A204.1 (cell line): ENCODE measurements at regions not wholly inside any gene's neighbourhood (a gene's known extent, or its start where the extent isn't known, plus 50 kb on each side); places are given as distances from the start of the nearest gene placed in this dataset.
A peak's percentile ranks its signal among the peaks of the same experiment; 100 is the strongest.

Source experiments
- FAIRE-seq: peaks from 2 replicates; lab custom pipeline; 2012; peaks lifted over from hg19 to GRCh38; lab: Jason Lieb, UNC

DNA sequence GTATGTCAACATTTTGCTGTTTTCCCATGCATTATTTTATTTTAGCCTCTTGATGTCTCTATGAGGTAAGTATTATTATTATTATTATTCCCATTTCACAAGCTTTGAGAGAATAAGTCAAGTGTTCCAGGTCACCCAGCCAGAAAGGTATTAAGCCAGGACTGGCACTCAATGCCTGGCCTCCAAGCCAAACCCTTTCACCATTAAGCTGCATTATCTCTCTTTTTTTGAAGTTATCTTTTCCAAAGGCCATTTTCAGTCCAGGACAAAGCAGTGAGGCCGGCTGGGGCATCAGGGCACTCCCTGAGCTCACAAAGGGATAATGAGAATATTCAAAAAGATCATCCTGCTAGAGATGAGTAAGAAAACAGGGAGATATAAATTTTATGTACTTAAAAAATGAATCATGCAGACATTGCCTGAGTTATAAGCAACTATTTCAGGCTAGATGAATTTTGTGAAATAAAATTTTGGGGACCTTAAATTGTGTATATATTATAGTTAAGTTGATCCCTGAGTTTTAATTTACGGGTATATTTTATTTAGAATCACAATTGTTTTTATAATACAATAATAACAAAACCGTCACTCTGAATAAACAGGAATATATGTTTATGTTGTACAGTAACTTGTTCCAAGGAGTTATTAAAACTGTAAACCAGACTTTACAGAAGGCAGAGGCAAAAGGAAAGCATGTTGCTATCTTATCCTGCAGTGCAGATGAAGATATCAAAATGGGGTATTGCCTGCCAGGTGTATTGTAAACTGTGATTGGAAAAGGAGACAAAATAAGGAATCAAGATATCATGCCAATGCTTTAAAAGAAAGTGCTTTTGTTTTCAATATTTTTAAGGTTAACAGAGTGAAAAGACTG, 51.3 kb upstream of the CAV2 start:
- peak; percentile 23 for FAIRE-seq

- FAIRE-seq: no peak
Observed at GRCh38 chr7:116449441-116449840, 50.1 kb upstream of the CAV2 start.
